Activated T-helper 17 cell treated with anti-CD3 and anti-CD28 coated beads, Interleukin-2, amount 50 U/mL, for 72 hours (primary cell): ENCODE measurements at regions not wholly inside any gene's neighbourhood (a gene's known extent, or its start where the extent isn't known, plus 50 kb on each side); places are given as distances from the start of the nearest gene placed in this dataset.
"Not testable (repeated sequence)": the region's sequence is repeated elsewhere in the genome, so short reads cannot be mapped to it uniquely, and the experiment has no call there.

Experiments used
- ATAC-seq: fragments of 150-1000 bp; cut with Tn5 transposase; replicated peaks from 2 replicates; pipeline ENCODE4 v1.10.0; 2021; ENCODE audit warnings: mild to moderate bottlenecking, moderate library complexity
- H3K27ac Mint-ChIP-seq: one replicate; pipeline ENCODE4 v1.8.0; 2022; ENCODE audit warnings: mixed read lengths
- H3K27me3 Mint-ChIP-seq: one replicate; pipeline ENCODE4 v1.8.0; 2022; ENCODE audit warnings: mixed read lengths
- H3K36me3 Mint-ChIP-seq: one replicate; pipeline ENCODE4 v1.8.0; 2022; ENCODE audit warnings: low read depth, mild to moderate bottlenecking, mixed read lengths
- H3K4me1 Mint-ChIP-seq: one replicate; pipeline ENCODE4 v1.8.0; 2022; ENCODE audit warnings: mixed read lengths
- H3K4me3 Mint-ChIP-seq: one replicate; pipeline ENCODE4 v1.8.0; 2022; ENCODE audit warnings: mild to moderate bottlenecking, mixed read lengths
- H3K9me3 Mint-ChIP-seq: one replicate; pipeline ENCODE4 v1.8.0; 2022; ENCODE audit warnings: mixed read lengths

GRCh38 chr13:61358599-61358998 is 57.0 kb downstream of the PCDH20 start:
- no peak for ATAC-seq
- no peak overlapping the region for H3K27ac Mint-ChIP-seq
- H3K4me1 Mint-ChIP-seq: no peaks in the 10 kb centered on the region
- no peak overlapping the region for H3K4me3 Mint-ChIP-seq
- no peaks in the 10 kb centered on the region for H3K36me3 Mint-ChIP-seq
- H3K9me3 Mint-ChIP-seq: peaks cover 5% of the 10 kb centered on the region
- H3K27me3 Mint-ChIP-seq: no peaks in the 10 kb centered on the region

GRCh38 chr13:61350341-61350740 is 65.3 kb downstream of the PCDH20 start:
- no peak overlapping the region for H3K27ac Mint-ChIP-seq
- H3K27me3 Mint-ChIP-seq: no peaks in the 10 kb centered on the region
- peaks cover 4% of the 10 kb centered on the region for H3K9me3 Mint-ChIP-seq
- ATAC-seq: no peak
- H3K4me3 Mint-ChIP-seq: no peak overlapping the region
- no peaks in the 10 kb centered on the region for H3K36me3 Mint-ChIP-seq
- no peaks in the 10 kb centered on the region for H3K4me1 Mint-ChIP-seq

GRCh38 chr13:61339054-61339621 is 76.5 kb downstream of the PCDH20 start:
- no peak overlapping the region for H3K27ac Mint-ChIP-seq
- H3K4me3 Mint-ChIP-seq: no peak overlapping the region
- no peaks in the 10 kb centered on the region for H3K27me3 Mint-ChIP-seq
- H3K9me3 Mint-ChIP-seq: no peaks in the 10 kb centered on the region
- H3K4me1 Mint-ChIP-seq: no peaks in the 10 kb centered on the region
- no peak for ATAC-seq
- H3K36me3 Mint-ChIP-seq: no peaks in the 10 kb centered on the region

- H3K9me3 Mint-ChIP-seq: peaks cover 9% of the 10 kb centered on the region
- no peaks in the 10 kb centered on the region for H3K36me3 Mint-ChIP-seq
- no peak for ATAC-seq
- H3K27ac Mint-ChIP-seq: no peak overlapping the region
- H3K27me3 Mint-ChIP-seq: no peaks in the 10 kb centered on the region
- H3K4me1 Mint-ChIP-seq: no peaks in the 10 kb centered on the region
- H3K4me3 Mint-ChIP-seq: no peak overlapping the region
Measured at GRCh38 chr13:61316647-61317046, 99.0 kb downstream of the PCDH20 start.

- no peak overlapping the region for H3K27ac Mint-ChIP-seq
- no peaks in the 10 kb centered on the region for H3K27me3 Mint-ChIP-seq
- no peak overlapping the region for H3K4me3 Mint-ChIP-seq
- H3K9me3 Mint-ChIP-seq: peaks cover 13% of the 10 kb centered on the region
- H3K36me3 Mint-ChIP-seq: no peaks in the 10 kb centered on the region
- no peak for ATAC-seq
- no peaks in the 10 kb centered on the region for H3K4me1 Mint-ChIP-seq
Measured at GRCh38 chr13:61294467-61295191, 121.0 kb downstream of the PCDH20 start.

GRCh38 chr13:61286148-61286745 is 129.4 kb downstream of the PCDH20 start:
- no peaks in the 10 kb centered on the region for H3K4me1 Mint-ChIP-seq
- no peaks in the 10 kb centered on the region for H3K27me3 Mint-ChIP-seq
- H3K9me3 Mint-ChIP-seq: peaks cover 7% of the 10 kb centered on the region
- ATAC-seq: no peak
- no peak overlapping the region for H3K4me3 Mint-ChIP-seq
- no peaks in the 10 kb centered on the region for H3K36me3 Mint-ChIP-seq
- no peak overlapping the region for H3K27ac Mint-ChIP-seq

GRCh38 chr13:61277586-61278276 is 137.9 kb downstream of the PCDH20 start:
- peaks cover 4% of the 10 kb centered on the region for H3K9me3 Mint-ChIP-seq
- H3K4me1 Mint-ChIP-seq: no peaks in the 10 kb centered on the region
- H3K27me3 Mint-ChIP-seq: no peaks in the 10 kb centered on the region
- no peak overlapping the region for H3K4me3 Mint-ChIP-seq
- no peaks in the 10 kb centered on the region for H3K36me3 Mint-ChIP-seq
- ATAC-seq: no peak
- no peak overlapping the region for H3K27ac Mint-ChIP-seq

- Mint-ChIP-seq H3K27me3 (no peaks in the 10 kb centered on the region), H3K9me3 (no peaks in the 10 kb centered on the region)
Measured at GRCh38 chr13:61277088-61277487, 138.6 kb downstream of the PCDH20 start.

GRCh38 chr13:61276401-61276800 is 139.2 kb downstream of the PCDH20 start:
- Mint-ChIP-seq H3K27me3 (no peaks in the 10 kb centered on the region), H3K9me3 (no peaks in the 10 kb centered on the region), H3K4me1 (no peaks in the 10 kb centered on the region), H3K36me3 (no peaks in the 10 kb centered on the region), H3K27ac (no peak overlapping the region), H3K4me3 (no peak overlapping the region)
- no peak for ATAC-seq

More at GRCh38 chr13:61277088-61277487, 138.6 kb downstream of the PCDH20 start:
- no peak for ATAC-seq
- Mint-ChIP-seq H3K4me1 (no peaks in the 10 kb centered on the region), H3K36me3 (no peaks in the 10 kb centered on the region), H3K27ac (no peak overlapping the region), H3K4me3 (no peak overlapping the region)

- no peaks in the 10 kb centered on the region for H3K36me3 Mint-ChIP-seq
- no peak for ATAC-seq
- H3K9me3 Mint-ChIP-seq: no peaks in the 10 kb centered on the region
- H3K4me1 Mint-ChIP-seq: no peaks in the 10 kb centered on the region
- H3K27me3 Mint-ChIP-seq: no peaks in the 10 kb centered on the region
- H3K4me3 Mint-ChIP-seq: no peak overlapping the region
- no peak overlapping the region for H3K27ac Mint-ChIP-seq
Measured at GRCh38 chr13:61275736-61276135, 139.9 kb downstream of the PCDH20 start.

GRCh38 chr13:61275251-61275650 is 140.4 kb downstream of the PCDH20 start:
- ATAC-seq: no peak
- H3K4me3 Mint-ChIP-seq: no peak overlapping the region
- no peaks in the 10 kb centered on the region for H3K36me3 Mint-ChIP-seq
- H3K27ac Mint-ChIP-seq: no peak overlapping the region
- no peaks in the 10 kb centered on the region for H3K4me1 Mint-ChIP-seq
- H3K9me3 Mint-ChIP-seq: no peaks in the 10 kb centered on the region
- no peaks in the 10 kb centered on the region for H3K27me3 Mint-ChIP-seq

GRCh38 chr13:61266896-61267295 is 148.8 kb downstream of the PCDH20 start:
- H3K4me3 Mint-ChIP-seq, ATAC-seq, H3K9me3 Mint-ChIP-seq, H3K27ac Mint-ChIP-seq, H3K4me1 Mint-ChIP-seq, H3K36me3 Mint-ChIP-seq, H3K27me3 Mint-ChIP-seq: not testable (repeated sequence)

GRCh38 chr13:61261746-61262472 is 153.7 kb downstream of the PCDH20 start:
- Mint-ChIP-seq H3K27ac (no peak overlapping the region), H3K27me3 (no peaks in the 10 kb centered on the region), H3K36me3 (no peaks in the 10 kb centered on the region), H3K4me3 (no peak overlapping the region), H3K4me1 (no peaks in the 10 kb centered on the region), H3K9me3 (peaks cover 17% of the 10 kb centered on the region)
- ATAC-seq: no peak

- Mint-ChIP-seq H3K4me3 (no peak overlapping the region), H3K27me3 (no peaks in the 10 kb centered on the region), H3K9me3 (peaks cover 13% of the 10 kb centered on the region), H3K36me3 (no peaks in the 10 kb centered on the region), H3K27ac (no peak overlapping the region), H3K4me1 (no peaks in the 10 kb centered on the region)
- ATAC-seq: no peak
Measured at GRCh38 chr13:61258185-61258584, 157.5 kb downstream of the PCDH20 start.
